AG04449 (cell line): ENCODE measurements at regions not wholly inside any gene's neighbourhood (a gene's known extent, or its start where the extent isn't known, plus 50 kb on each side); places are given as distances from the start of the nearest gene placed in this dataset.

ENCODE experiments used
- CTCF ChIA-PET: fragments of 350-600 bp; formaldehyde crosslinking; extraction: SDS; loops from one replicate; lab custom pipeline; 2021; ENCODE audit warnings: antibody characterized with exemption; lab: Yijun Ruan, JAX
- POLR2A ChIA-PET: fragments of 400-600, 350-600 bp; formaldehyde crosslinking; extraction: SDS; loops from one replicate; lab custom pipeline; 2020; ENCODE audit warnings: antibody characterized with exemption, inconsistent platforms; lab: Yijun Ruan, JAX
- DNase-seq: peaks from one replicate; pipeline ENCODE4 v3.0.0-alpha.2; 2010; ENCODE audit warnings: low read depth, low spot score
- H3K4me3 ChIP-seq: 2 replicates; pipeline ENCODE4 v1.5.1; 2011; ENCODE audit warnings: low read depth, mild to moderate bottlenecking, control low read depth, low read length
- CTCF ChIP-seq: IDR thresholded peaks from one replicate; pipeline ENCODE4 v1.5.1; 2011; ENCODE audit warnings: mild to moderate bottlenecking, moderate library complexity, low read length, control low read depth, inconsistent platforms; ENCODE audit not compliant: insufficient read depth; ENCODE audit errors: missing control alignments

DNA sequence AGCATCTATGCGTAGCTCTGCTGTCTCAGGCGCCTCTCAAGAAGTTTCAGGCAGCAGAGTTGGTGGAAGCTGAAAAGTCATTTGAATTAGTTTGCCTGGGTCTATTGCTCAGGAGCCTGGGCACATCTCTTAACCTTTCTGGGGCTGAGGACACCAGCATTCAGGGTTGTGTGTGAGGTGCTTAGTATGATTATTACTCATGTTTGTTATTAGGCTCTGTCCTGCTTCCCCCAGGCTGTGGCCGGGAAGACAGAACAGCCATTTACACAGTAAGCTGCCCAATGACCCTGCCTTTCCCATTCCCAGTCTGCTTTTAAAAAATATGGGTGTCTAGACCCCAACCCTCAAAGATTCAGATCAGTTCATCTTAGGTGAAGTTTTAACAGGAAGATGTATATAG lies 53.9 kb upstream of the CACNA1E start:
- no peak for TF ChIP-seq CTCF
- no peak for DNase-seq
- no peak overlapping the region for H3K4me3 ChIP-seq
- POLR2A ChIA-PET: no interaction called here
- CTCF ChIA-PET: interaction anchor here (1.1 to 4.0 kb wide), 2 partner anchors 8 to 239 kb away, joined by 3 to 52 read pairs; no protein-coding TSS in a partner anchor

DNA sequence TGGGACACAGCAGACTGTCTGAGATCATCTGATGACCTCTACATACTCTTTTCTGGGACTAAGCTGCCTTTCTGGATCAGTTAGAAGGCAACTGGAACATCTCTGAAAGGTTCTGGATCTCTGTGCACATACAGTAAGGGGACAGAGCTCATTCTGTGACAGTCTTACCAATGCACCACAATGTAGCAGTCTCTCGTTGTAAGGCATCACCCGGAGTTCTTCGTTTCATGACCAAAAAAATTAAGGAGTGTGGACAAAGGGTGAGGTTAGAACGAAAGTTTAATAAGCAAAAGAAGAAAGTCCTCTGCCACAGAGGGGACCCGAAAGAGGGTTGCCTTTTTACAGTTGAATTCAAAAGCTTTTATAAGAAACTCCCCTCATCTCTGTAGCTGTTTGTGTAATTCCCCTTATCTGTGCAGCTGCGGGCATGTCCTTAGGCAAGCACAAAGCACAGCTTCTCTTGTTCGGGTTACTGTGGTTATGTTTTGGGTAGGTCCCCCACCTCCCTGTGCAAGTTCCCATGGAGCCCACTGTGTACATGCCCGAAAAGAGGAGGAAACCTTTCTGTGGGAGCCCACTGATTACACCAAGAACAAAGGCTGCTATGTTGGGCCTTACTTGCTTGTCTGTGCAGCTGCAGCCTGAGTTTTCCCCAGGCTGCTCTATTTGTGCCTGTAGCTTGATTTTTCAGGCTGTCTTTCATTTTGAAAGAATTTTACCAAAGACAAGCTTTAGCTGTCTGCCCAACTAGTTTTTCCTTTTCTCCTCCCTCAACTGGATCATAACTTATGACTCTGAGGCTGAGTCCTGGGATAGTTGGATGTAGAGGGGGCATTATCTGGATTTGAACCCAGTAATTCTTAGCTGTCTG lies 53.1 kb upstream of the CACNA1E start:
- ChIA-PET CTCF (interaction anchor here (1.1 to 4.0 kb wide), 3 partner anchors 9 to 240 kb away, joined by 3 to 52 read pairs (median 3); no protein-coding TSS in a partner anchor), POLR2A (no interaction called here)
- TF ChIP-seq CTCF: no peak

More for the DNA sequence above, 53.1 kb upstream of the CACNA1E start:
- DNase-seq: no peak
- no peak overlapping the region for H3K4me3 ChIP-seq
